IMR-90 (cell line): ENCODE measurements at regions not wholly inside any gene's neighbourhood (a gene's known extent, or its start where the extent isn't known, plus 50 kb on each side); places are given as distances from the start of the nearest gene placed in this dataset.

Source experiments
- ATAC-seq: fragments of 200-7000 bp; cut with Tn5 transposase; 2 replicates; pipeline ENCODE4 v1.9.1; 2020; ENCODE audit warnings: low read depth, mild to moderate bottlenecking, moderate library complexity
- BruUV-seq: library from RNA; stranded (reverse); fragments of 400-500 nt; replicated peaks from 2 replicates; lab custom pipeline; 2021; lab: Mats Ljungman, UMichigan
- CTCF ChIA-PET: fragments of 300-600 bp; formaldehyde crosslinking; extraction: SDS; loops from one replicate; lab custom pipeline; 2021; ENCODE audit warnings: antibody characterized with exemption; lab: Yijun Ruan, JAX
- POLR2A ChIA-PET: fragments of 300-600 bp; sonication (Branson Sonifier 250); formaldehyde crosslinking; loops from one replicate; lab custom pipeline; 2022; ENCODE audit warnings: antibody characterized with exemption; ENCODE audit not compliant: unreplicated experiment; lab: Charles Lee
- DNase-seq: peaks from one replicate; pipeline ENCODE4 v3.0.0; 2013
- H2AFZ ChIP-seq: replicated peaks from 2 replicates; pipeline ENCODE3; 2013; ENCODE audit warnings: low read length, mild to moderate bottlenecking; ENCODE audit not compliant: poor library complexity
- H2AK5ac ChIP-seq: 2 replicates; pipeline ENCODE4 v1.6.1; 2013; ENCODE audit warnings: low read depth, low read length, inconsistent platforms
- H2AK9ac ChIP-seq: replicated peaks from 2 replicates; pipeline ENCODE3; 2013; ENCODE audit warnings: mild to moderate bottlenecking, low read depth, low read length, moderate library complexity; ENCODE audit not compliant: poor library complexity
- H2BK120ac ChIP-seq: 2 replicates; pipeline ENCODE4 v1.6.1; 2013; ENCODE audit warnings: low read depth, low read length, inconsistent platforms
- H2BK15ac ChIP-seq: 3 replicates; pipeline ENCODE4 v1.6.1; 2013; ENCODE audit warnings: low read depth, low read length, inconsistent platforms
- H2BK20ac ChIP-seq: 2 replicates; pipeline ENCODE4 v1.6.1; 2013; ENCODE audit warnings: low read depth, mild to moderate bottlenecking, inconsistent platforms, low read length, moderate library complexity
- H2BK5ac ChIP-seq: 2 replicates; pipeline ENCODE4 v1.6.1; 2013; ENCODE audit warnings: mild to moderate bottlenecking, low read depth, low read length, inconsistent platforms; ENCODE audit not compliant: poor library complexity, severe bottlenecking
- H3K14ac ChIP-seq: replicated peaks from 2 replicates; pipeline ENCODE4 v1.6.1; 2013; ENCODE audit warnings: low read depth, low read length, inconsistent platforms
- H3K18ac ChIP-seq: 2 replicates; pipeline ENCODE4 v1.6.1; 2013; ENCODE audit warnings: low read depth, low read length, control low read depth
- H3K23ac ChIP-seq: 2 replicates; pipeline ENCODE4 v1.6.1; 2013; ENCODE audit warnings: low read depth, low read length, inconsistent platforms
- H3K27ac ChIP-seq: 2 replicates; pipeline ENCODE4 v1.5.1; 2013; ENCODE audit warnings: mild to moderate bottlenecking, control low read depth, low read length; ENCODE audit not compliant: insufficient read depth
- H3K27me3 ChIP-seq: 2 replicates; pipeline ENCODE4 v1.6.1; 2013; ENCODE audit warnings: low read length; ENCODE audit not compliant: control insufficient read depth, insufficient read depth
- H3K36me3 ChIP-seq: 2 replicates; pipeline ENCODE4 v1.6.1; 2013; ENCODE audit warnings: low read length, mixed read lengths; ENCODE audit not compliant: control insufficient read depth, insufficient read depth
- H3K4ac ChIP-seq: 2 replicates; pipeline ENCODE4 v1.6.1; 2013; ENCODE audit warnings: low read depth, low read length, inconsistent platforms
- H3K4me1 ChIP-seq: 2 replicates; pipeline ENCODE4 v1.6.1; 2013; ENCODE audit warnings: low read length, mixed read lengths; ENCODE audit not compliant: control insufficient read depth, insufficient read depth
- H3K4me2 ChIP-seq: 2 replicates; pipeline ENCODE4 v1.6.1; 2013; ENCODE audit warnings: low read depth, mild to moderate bottlenecking, control low read depth, low read length, moderate library complexity
- H3K4me3 ChIP-seq: 2 replicates; pipeline ENCODE4 v1.5.1; 2013; ENCODE audit warnings: low read depth, mild to moderate bottlenecking, control low read depth, low read length, moderate library complexity; ENCODE audit not compliant: insufficient read depth
- H3K56ac ChIP-seq: 2 replicates; pipeline ENCODE4 v1.6.1; 2013; ENCODE audit warnings: low read length, inconsistent platforms; ENCODE audit not compliant: insufficient read depth; ENCODE audit errors: extremely low read depth
- H3K79me1 ChIP-seq, 2 experiments: 2 replicates each; pipeline ENCODE4 v1.6.1; 2013; ENCODE audit warnings: low read length in 2 of 2, inconsistent platforms in 1 of 2, low read depth in 1 of 2
- H3K9ac ChIP-seq: 2 replicates; pipeline ENCODE4 v1.6.1; 2013; ENCODE audit warnings: low read depth, low read length, control low read depth
- H3K9me1 ChIP-seq: 2 replicates; pipeline ENCODE4 v1.6.1; 2013; ENCODE audit warnings: low read length, inconsistent platforms; ENCODE audit not compliant: insufficient read depth
- H3K9me3 ChIP-seq: 2 replicates; pipeline ENCODE4 v1.6.1; 2013; ENCODE audit warnings: low read length; ENCODE audit not compliant: control insufficient read depth, insufficient read depth
- H4K20me1 ChIP-seq: 2 replicates; pipeline ENCODE4 v1.6.1; 2013; ENCODE audit warnings: low read length, inconsistent platforms; ENCODE audit not compliant: insufficient read depth
- H4K5ac ChIP-seq: 2 replicates; pipeline ENCODE4 v1.6.1; 2013; ENCODE audit warnings: mild to moderate bottlenecking, low read depth, low read length, control low read depth
- H4K8ac ChIP-seq, 2 experiments: 2 replicates each; pipeline ENCODE4 v1.6.1; 2013; ENCODE audit warnings: low read depth in 2 of 2, low read length in 2 of 2, control low read depth in 1 of 2, inconsistent platforms in 1 of 2
- H4K91ac ChIP-seq: 2 replicates; pipeline ENCODE4 v1.6.1; 2013; ENCODE audit warnings: low read depth, low read length, inconsistent platforms; ENCODE audit not compliant: insufficient read depth
- CEBPB ChIP-seq: IDR thresholded peaks from 2 replicates; pipeline ENCODE4 v1.6.1; 2012; ENCODE audit warnings: low read depth, low read length, improper control_type of control experiment
- CHD1 ChIP-seq: IDR thresholded peaks from 2 replicates; pipeline ENCODE4 v1.6.1; 2012; ENCODE audit warnings: low read depth, low read length, improper control_type of control experiment
- CTCF ChIP-seq: conservative IDR thresholded peaks from 2 replicates; pipeline ENCODE4 v1.5.1; 2012; ENCODE audit warnings: mild to moderate bottlenecking, low read depth, low read length, improper control_type of control experiment
- ELK1 ChIP-seq: fragments of 150-350 bp; IDR thresholded peaks from 2 replicates; pipeline ENCODE4 v1.6.1; 2016; ENCODE audit warnings: low read depth, mild to moderate bottlenecking, low read length, moderate library complexity, borderline replicate concordance
- MAZ ChIP-seq: IDR thresholded peaks from 2 replicates; pipeline ENCODE4 v1.6.1; 2012; ENCODE audit warnings: low read depth, mild to moderate bottlenecking, low read length, improper control_type of control experiment, moderate library complexity, borderline replicate concordance
- MXI1 ChIP-seq: IDR thresholded peaks from 2 replicates; pipeline ENCODE4 v1.6.1; 2012; ENCODE audit warnings: low read depth, mild to moderate bottlenecking, low read length, moderate library complexity, borderline replicate concordance
- POLR2A ChIP-seq: IDR thresholded peaks from 2 replicates; pipeline ENCODE4 v1.6.1; 2012; ENCODE audit warnings: mild to moderate bottlenecking, low read depth, low read length
- RCOR1 ChIP-seq: IDR thresholded peaks from 2 replicates; pipeline ENCODE4 v1.6.1; 2012; ENCODE audit warnings: mild to moderate bottlenecking, low read length, improper control_type of control experiment; ENCODE audit not compliant: insufficient replicate concordance
- RFX5 ChIP-seq: IDR thresholded peaks from 2 replicates; pipeline ENCODE4 v1.8.0; 2012; ENCODE audit warnings: low read depth, mild to moderate bottlenecking, low read length, moderate library complexity
- SMC3 ChIP-seq: fragments of 150-350 bp; IDR thresholded peaks from 2 replicates; pipeline ENCODE4 v1.6.1; 2016; ENCODE audit warnings: low read depth, mild to moderate bottlenecking, antibody characterized with exemption, low read length, moderate library complexity
- WGBS, 2 experiments: methylation state at CpG; one replicate each; pipeline versions ENCODE4 v1.1.5 to v1.1.7; 2013; ENCODE audit warnings: missing lambda C conversion rate in 2 of 2; ENCODE audit not compliant: insufficient read length in 1 of 2; ENCODE audit errors: extremely low coverage in 2 of 2; 5-methylcytosine and 5-hydroxymethylcytosine counted together
- dilution Hi-C: fragments of 300-500 bp; cut with HindIII; formaldehyde crosslinking; loops from one replicate; pipeline ENCODE4 v1.14.3; 2018; ENCODE audit warnings: low sequenced_read_pairs; ENCODE audit not compliant: unreplicated experiment
- in situ Hi-C: fragments of 300-500 bp; cut with MboI; formaldehyde crosslinking; loops from 3 replicates; pipeline ENCODE4 v1.14.3; 2019; ENCODE audit warnings: low sequenced_read_pairs, inconsistent platforms, mixed read lengths
- intact Hi-C: fragments of 100-400 bp; cut with micrococcal nuclease; formaldehyde crosslinking; loops from 2 replicates; pipeline ENCODE4 v1.10.0; 2022

GRCh38 chr4:123919576-123920098 lies 523.0 kb downstream of the SPRY1 start:
- no peaks in the 10 kb centered on the region for H3K9me1 ChIP-seq
- no peaks in the 10 kb centered on the region for H3K79me1 ChIP-seq
- no peaks in the 10 kb centered on the region for H3K9me3 ChIP-seq
- H4K8ac ChIP-seq: no peak overlapping the region
- dilution Hi-C loops (no loop called here), intact Hi-C loops (no loop called here), in situ Hi-C loops (no loop called here)
- H2AFZ ChIP-seq: no peak overlapping the region
- H2BK5ac ChIP-seq: no peak overlapping the region
- no peak overlapping the region for H3K27ac ChIP-seq
- no peak overlapping the region for H3K56ac ChIP-seq
- no peaks in the 10 kb centered on the region for H4K20me1 ChIP-seq
- H3K4me1 ChIP-seq: no peaks in the 10 kb centered on the region
- POLR2A ChIA-PET: no interaction called here
- no peak overlapping the region for H3K18ac ChIP-seq
- TF ChIP-seq CEBPB: no peak
- no peak for TF ChIP-seq RFX5
- no peak for TF ChIP-seq RCOR1
- no peak for TF ChIP-seq CHD1
- no peak for TF ChIP-seq ELK1
- no peak for TF ChIP-seq MAZ
- no peak for TF ChIP-seq MXI1
- TF ChIP-seq SMC3: no peak
- TF ChIP-seq POLR2A: no peak
- no peak for TF ChIP-seq CTCF
- H2BK15ac ChIP-seq: no peak overlapping the region
- no peak overlapping the region for H2AK5ac ChIP-seq
- DNase-seq: no peak
- H3K36me3 ChIP-seq: no peaks in the 10 kb centered on the region
- H2BK120ac ChIP-seq: no peak overlapping the region
- H3K4me2 ChIP-seq: no peak overlapping the region
- H3K23ac ChIP-seq: no peak overlapping the region
- H4K91ac ChIP-seq: no peak overlapping the region
- no peaks in the 10 kb centered on the region for H3K27me3 ChIP-seq
- WGBS, 2 experiments: no CpG with 5 or more reads among the region's 4 CpGs
- H3K4me3 ChIP-seq: no peak overlapping the region
- no peak for ATAC-seq
- H3K4ac ChIP-seq: no peak overlapping the region
- H3K14ac ChIP-seq: no peak overlapping the region
- BruUV-seq: no TSS peak
- H3K9ac ChIP-seq: no peak overlapping the region
- CTCF ChIA-PET: no interaction called here
- H2AK9ac ChIP-seq: no peak overlapping the region
- H4K5ac ChIP-seq: no peak overlapping the region
- no peak overlapping the region for H2BK20ac ChIP-seq
